ENCODE measurements at regions not wholly inside any gene's neighbourhood (a gene's known extent, or its start where the extent isn't known, plus 50 kb on each side); places are given as distances from the start of the nearest gene placed in this dataset.

DNA sequence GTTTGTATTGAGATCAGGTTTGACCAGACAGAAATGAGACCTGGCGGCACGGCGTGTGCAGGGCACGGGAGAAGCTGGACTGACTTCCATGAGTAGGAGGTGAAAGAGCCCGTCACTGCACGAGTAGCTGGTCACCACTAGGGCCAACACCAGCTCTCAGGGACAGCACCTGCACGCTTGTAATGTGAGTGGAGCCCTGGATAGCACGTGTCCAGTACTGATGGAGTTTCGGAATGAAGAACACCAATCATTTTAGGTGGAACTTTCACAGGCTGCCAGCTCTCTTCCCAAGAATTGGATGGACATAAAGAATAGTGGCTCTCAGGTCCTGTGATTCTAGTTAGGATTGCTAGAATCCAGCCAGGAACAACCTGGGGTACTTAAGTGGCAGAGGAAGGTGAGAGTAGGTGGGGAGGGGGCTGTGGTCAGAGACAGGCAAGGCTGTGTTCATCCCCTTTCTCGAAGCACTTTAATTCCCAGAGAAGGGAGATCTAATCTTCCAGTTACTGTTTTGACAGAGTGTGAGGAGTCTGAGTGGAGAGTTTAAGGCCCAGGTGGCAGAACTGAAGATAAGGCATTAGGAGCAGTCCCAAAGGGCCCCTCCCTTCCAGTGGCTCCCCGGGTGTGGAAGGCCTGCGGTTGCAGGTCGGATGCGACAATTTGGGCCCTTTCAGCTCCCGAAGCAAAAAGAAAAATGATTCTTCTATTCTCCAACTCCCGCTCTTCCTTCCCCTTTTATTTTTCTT is 314.8 kb downstream of the QKI start:
- no peak for DNase-seq (ENCODE audit: low read depth in 2 of 2)

DNA sequence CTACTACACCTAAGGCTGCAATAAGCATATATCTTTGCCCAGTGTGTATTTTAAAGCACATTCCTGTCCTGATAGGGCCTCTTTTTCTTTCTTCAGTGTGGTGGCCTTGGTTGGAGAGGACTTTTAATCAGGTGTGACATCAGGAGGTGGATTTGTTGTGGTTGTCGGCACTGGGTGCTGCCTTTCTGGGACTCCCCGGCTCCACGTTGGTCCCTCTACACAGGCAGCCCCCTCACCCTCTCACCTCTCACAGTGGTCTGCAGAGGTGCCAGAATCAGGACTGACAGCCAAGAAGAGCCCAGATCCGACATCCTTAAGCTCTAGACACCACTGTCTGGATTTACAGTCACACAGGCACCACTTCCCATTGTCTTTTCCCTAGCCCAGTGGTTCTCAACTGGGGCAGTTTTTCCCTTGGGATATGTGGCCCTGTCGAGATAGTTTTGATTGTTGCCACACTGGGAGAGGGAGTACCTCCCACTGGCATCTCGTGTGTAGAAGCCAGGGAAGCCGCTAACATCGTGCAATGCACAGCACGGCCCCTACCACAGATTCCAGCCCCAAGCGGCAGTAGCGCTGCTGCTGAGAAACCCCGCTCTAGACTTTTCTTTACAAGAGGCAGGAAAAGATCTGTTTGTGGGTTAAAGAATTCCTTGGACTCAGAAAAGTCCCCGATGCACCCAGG is 314.1 kb downstream of the QKI start:
- no peak for DNase-seq (ENCODE audit: low read depth in 2 of 2)

DNA sequence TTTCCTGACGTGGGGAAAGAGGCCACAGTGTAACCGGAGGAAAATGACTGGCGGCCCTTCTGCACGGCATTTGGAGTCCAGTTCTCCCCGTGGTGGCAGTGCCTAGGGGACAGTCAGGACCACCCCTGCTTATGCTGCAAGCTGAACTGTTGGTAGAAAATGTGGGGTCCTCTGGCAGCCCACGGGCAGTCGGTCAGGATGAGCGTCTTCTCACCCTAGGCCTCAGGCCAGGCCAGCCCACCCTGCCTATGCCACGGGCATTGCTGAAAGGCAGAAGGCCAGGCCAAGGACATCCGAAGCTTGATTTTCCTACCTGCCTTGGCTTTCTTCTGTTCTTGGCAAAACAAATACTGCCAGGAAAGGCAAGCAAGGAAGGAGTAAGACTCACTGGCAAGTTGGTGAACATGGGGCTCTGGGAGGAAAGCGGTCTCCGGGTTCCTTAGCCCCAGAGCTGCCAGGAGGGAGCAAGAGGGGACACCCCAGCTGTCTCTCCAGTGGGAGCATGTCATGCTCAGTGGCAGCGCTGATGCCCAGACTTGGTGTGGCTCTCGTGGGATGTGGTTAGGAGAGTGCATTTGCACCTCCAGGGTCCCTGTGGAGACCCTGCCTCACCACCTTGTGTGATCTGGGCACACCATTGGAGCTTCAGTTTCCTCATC is 311.6 kb downstream of the QKI start:
- no peak for DNase-seq (ENCODE audit: low read depth in 2 of 2)

DNA sequence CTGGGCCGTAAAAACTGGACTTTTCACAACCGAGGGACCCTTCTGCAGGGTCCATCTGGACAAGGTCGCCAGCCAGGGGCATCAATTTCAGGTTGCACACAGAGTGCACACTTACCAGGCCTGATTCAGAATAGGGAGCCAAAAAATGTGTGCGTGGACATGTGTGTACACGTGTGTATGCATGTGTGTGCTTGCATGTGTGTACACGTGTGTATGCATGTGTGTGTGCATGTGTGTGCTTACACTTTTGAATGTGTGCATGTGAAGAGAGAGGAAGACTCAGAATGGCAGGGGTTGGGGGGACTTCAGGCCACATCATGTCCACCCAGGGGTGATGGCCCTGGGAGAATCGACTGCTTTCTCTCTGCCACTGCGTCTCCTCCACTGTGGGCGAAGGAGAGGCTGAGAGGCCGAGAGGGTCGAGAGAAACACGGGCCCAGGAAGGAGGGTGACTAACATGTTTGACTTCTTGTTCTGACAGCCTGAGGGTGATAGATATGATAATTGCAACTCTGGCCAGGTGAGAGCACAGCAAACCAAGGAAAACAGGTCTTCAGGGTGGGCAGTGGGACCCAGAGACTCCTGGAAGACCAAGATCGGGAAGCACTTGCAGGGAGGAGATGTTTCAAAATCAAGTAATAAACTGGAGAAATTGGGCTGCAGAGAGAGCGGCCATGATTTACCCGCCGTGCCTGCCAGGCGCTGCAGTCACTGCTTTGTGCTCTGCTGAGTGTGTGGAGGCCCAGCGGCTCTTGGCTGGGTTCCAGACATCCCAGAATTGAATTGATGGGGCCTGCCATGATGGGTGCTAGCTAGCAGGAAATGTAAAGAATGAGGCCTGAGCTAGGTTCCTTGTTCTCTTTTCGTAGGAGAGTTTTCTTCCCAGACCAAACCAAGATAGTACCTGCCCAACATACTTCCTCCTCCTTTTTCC is 310.8 kb downstream of the QKI start:
- no peak for DNase-seq (ENCODE audit: low read depth in 2 of 2)

DNA sequence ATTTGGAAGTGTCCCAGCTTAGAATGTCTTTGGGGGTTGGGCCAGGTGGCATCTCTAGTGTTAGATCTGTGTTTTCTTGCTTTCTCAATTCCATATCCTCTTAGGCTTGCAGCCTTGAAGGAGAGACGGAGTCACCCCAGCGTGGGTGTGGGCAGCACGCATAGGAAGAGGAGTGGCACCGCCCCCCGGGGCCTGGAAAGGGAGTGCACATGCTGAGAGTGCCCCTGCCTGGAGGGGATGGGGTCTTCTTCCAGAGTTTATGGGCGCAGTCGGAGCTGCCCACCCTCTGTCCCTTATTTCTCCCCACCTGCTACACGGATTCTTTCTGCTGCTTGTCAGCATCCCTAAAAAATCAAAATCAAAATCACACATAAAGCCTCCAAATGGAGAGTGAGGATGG is 309.7 kb downstream of the QKI start:
- DNase-seq (ENCODE audit: low read depth in 2 of 2): no peak

DNA sequence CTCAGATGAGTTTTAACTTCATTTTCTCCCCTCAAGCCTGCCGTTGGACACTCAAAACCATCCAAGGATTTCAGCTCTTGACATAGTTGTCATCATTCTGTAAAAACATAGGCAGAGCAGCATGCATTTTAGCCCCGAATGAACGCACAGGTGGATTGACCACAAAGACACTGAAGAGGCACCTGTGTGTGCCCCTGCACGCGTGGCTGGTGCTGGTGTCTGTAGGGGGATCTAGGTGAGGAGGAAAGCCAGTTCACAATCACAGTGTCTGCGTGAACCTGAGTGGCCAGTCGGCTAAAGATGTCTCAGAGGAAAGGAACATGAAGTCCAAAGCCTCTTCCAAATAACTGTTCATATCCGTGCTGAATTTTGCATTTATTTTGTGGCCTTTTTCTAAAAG is 309.2 kb downstream of the QKI start:
- no peak for DNase-seq (ENCODE audit: low read depth in 2 of 2)

DNA sequence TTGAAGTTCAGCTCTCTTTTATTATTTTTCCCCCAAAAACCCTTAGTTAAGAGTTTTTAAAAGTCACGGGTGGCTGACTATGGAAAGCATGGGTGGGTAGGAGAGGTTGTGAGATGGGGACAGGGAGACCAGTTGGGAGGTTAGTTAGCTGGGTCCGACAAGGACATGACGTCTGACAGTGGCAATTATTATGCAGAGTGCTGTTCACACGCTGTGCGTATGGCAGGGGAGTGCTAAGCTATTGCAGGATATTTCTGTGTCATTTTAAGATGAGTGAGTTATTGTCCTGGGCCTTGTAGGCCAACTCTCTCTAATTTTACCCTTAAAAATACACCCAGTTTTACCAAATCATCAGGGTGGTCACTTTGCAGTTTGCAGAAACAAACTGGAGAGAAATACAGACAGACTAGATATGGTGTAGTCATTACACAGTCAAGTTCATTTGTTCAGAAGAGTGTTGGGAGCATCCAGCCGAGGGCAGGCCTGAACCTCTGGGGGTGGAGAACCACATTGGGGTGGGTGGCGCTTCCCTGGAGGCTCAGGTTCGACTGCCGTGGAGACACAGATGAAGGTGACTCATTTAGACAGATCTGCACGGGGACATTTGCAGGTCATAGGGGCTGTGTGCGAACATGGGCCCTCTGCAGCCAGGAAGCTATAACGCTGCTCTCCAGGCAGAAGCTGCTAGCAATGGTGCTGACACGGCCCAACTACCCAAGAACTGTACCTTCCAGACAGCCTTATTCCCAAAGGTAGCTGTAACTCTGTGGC is 307.6 kb downstream of the QKI start:
- DNase-seq (ENCODE audit: low read depth in 2 of 2): no peak

DNA sequence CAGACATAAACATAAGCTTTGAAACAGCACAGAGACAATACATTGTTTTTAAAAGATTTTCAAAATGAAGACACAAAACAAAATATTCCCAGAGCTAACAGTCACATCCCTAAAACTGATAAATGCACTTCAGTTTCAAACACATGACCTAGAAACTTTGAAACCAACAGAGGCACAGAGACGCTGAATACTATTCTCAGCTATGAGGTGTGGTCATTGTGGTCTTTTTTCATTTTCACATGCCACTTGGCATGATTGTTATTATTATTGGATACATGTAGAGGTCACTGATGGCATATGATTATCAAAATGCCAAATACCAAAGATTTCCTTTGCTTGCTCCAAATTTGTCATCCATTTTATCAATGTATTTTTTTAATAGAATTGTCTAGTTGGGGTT is 306.9 kb downstream of the QKI start:
- DNase-seq (ENCODE audit: low read depth in 2 of 2): no peak

DNA sequence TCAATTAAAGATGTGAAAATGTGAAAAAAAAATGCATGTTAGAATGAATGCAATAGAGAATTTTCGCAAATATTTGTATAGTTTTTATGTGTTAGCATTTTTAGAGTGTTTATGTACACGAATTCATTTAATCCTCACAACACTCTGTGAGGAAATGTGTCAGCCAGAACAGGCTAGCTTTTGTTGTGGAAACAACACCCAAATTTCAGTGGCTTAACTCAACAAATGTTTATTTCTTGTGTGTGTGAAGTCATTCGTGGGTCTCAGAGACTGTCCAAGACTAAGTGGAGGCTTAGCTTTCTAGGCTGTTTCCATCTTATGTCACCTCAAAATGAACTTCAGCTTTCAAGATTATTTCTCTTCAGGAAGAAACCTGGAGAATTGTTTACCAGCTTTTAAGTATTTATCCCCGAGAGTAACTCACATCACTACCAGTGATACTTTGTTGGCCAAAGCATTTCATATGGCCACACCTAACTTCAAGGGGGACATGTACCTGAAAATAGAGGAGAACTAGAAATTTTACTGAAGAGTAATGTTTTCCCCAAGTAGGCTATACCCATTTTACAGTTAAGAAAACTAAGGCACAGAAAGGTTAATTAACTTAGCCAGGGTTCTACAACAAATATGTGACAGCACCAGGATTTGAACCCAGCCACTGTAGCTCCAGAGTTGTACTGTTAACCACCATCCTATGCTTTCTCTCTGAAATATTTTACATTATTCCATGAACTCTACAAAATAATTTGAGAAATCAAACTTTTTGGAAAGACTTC is 306.1 kb downstream of the QKI start:
- DNase-seq (ENCODE audit: low read depth in 2 of 2): no peak

DNA sequence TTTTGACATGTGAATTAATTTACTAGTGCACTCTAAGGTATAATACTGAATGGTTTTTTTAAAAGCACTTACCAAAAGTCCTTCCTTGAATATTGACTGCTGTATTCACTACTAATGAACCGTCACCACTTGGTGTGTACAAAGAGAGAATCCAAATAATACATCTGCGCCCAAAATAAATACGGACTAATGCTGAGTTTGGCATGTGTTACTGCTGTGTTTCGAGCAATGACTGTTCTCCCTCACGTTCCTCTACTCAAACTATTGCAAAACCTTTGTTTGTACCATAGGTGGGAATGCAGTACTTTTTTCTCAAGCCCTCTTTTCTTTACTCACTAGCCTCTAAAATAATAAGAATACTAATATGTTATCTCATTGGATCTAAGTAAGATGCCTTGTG is 305.5 kb downstream of the QKI start:
- DNase-seq (ENCODE audit: low read depth in 2 of 2): no peak

DNA sequence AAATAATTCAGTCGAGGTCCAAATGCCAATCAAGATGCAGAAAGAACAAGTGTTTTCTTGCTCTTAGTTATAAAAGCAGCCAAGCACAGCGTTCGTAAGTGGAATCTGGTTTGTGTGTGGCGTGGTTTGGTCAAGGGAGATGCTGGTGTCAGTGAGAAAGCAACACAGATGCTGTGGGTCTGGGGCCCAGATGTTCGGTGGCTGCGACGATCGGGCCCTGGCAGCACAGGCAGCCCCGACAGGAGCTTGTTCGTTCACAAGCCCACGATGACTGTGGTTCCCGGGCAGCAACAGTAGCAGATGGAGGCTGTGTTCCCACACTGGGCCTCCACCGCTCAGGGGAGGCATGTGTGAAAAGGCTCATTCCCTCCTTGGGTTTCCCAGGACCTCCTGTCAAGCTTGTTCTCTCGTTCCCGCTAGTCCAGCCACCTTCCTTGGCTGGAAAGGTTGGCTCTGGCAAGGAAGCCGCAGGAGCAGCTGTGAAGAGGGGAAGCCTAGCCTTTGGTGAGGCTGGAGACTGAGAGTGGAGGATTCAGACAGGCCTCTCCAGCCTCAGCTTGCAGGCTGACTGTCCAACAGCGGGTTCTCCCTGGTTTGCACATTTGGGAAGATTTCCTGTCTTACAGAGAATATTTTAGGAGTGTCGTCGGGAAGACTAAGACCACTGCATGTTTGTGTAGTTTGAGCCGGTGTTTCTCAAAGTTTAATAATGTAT is 304.7 kb downstream of the QKI start:
- DNase-seq (ENCODE audit: low read depth in 2 of 2): no peak

DNA sequence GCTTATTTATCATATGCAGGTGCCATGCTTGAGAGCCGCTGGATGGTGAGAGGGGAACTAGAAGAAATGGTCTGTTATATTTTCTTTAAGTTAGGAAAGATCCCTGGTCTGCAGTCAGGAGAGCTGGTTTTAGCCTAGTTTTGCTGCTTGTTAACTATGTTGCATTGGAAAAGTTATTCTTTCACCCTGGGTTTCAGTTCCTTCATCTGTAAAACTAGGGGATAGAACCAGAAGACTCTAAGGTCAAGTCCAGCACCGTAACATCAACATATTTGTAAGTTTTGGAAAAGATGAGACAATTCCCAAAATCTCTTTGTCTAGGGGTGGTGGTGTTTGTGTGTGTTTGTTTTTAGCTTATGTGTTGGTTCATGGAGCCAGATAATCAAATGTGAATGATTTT is 304.0 kb downstream of the QKI start:
- no peak for DNase-seq (ENCODE audit: low read depth in 2 of 2)

DNA sequence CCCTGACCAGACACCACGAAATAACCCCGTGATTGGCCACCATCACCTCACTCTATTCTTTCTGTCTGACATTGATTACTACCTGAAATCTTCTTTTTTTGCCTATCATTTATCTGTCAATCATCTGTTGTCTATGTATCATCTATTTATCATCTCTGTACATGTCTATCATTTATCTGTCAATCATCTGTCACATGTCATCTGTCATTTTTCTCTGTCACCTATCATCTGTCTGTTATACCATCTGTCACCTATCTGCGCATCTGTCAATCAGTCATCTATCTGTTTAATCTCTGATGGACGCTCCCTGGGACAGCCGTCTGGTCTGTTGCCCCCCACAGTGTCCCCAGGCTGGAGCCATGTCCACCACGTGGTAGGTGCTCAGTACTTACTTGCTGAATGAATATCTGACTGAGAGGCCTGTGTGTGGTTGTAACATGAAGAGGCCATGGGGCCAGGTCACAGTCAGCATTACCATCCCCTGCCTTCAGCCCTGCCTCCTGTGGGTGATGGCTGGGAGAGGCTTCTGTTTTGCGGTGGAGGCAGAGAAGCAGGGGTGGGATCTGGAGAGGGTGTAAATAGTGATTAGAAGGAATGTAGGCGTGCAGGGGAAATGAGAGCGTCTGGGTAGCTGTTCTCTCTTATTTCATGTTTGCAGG is 302.7 kb downstream of the QKI start:
- DNase-seq (ENCODE audit: low read depth in 2 of 2): no peak

DNA sequence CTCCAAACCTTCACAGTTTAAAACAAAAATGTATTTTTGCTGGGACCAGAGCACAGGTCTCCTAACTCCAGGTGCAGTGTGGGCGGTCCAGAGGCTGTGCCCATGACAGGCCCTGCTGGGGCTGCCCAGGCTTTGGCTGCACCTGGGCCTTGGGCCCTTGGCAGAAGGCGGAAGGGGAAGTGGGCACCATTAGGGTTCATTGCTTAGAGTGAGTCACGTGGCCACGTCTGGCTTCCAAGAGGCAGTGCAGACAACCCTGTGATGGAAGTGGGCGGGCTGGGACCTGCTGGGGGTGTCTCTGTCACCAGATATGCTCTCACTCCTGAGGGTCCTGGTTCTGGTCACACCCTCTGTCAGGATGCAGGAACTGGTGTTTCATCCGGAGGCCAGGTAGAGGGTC is 302.2 kb downstream of the QKI start:
- no peak for DNase-seq (ENCODE audit: low read depth in 2 of 2)

DNA sequence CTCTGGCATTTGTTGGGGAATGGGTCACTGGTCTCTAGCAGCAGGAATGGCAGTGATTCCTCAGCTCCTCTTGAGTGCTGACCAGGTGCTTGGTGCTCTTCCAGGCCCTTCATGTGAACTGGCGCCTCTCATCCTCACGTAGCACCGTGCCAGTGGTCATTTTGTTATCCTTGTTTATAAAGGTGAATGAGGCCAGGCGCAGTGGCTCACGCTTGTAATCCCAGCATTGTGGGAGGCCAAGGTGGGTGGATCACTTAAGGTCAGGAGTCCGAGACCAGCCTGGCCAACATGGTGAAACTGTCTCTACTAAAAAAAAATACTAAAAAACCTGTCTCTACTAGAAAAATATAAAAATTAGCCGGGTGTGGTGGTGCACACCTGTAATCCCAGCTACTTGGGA is 301.3 kb downstream of the QKI start:
- no peak for DNase-seq (ENCODE audit: low read depth in 2 of 2)

DNA sequence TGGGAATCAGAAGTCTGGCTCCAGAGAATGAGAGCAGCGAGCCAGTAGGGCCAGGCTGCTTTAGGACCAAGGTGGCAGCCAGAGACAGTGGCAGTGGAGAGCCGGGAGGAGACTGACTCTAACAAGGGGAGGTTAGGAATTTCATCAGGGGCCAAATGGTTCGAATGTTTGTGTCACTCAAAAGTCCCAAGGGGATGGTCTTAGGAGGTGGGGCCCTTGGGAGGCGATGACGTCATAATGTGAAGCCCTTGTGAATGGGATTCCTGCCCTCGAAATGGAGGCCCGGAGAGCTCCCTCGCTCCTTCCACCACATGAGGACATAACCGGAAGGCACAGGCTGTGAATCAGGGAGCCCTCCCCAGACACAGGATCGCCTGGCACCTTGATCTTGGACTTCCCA is 299.7 kb downstream of the QKI start:
- DNase-seq (ENCODE audit: low read depth in 2 of 2): no peak

DNA sequence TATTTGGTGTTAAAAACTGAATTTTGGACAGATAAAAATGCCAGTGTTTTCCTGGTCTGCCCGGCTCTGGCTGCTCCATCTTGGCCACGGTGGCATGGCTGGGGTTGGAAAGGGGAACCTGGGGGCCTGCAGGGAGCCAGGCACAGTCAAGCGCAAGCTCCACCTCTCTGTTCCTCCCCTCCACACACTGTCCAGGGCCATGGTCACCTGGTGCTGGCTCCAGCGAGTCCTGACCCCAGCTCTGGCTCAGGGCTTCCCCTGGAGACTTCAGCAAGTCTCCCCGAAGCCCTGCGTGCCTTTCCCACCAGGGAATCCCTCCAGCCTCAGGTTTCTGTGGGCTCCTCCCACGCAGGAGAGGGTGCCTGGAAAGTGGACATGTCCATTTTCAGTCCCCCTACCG is 298.5 kb downstream of the QKI start:
- DNase-seq (ENCODE audit: low read depth in 2 of 2): no peak

DNA sequence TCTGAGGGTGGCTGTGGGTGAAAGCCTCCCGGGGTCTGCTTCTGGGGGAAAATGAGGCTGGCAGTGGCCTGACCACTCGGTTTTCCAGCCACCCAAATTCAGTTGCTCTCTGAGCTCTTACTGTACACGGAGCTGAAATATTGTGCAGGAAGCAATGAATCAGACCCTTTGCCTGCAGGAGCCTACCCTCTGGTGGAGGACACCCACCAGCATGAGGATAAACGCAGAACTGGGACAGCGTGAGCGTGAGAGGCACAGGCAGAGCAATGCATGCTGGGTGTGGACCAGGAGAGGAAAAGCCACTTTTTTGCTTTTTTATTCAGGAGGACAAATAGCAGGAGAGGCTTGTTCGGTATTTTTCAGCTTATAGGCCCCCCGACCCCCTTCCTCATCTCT is 298.0 kb downstream of the QKI start:
- DNase-seq (ENCODE audit: low read depth in 2 of 2): no peak
